ENCODE measurements at regions not wholly inside any gene's neighbourhood (a gene's known extent, or its start where the extent isn't known, plus 50 kb on each side); places are given as distances from the start of the nearest gene placed in this dataset.
"Not testable (repeated sequence)": the region's sequence is repeated elsewhere in the genome, so short reads cannot be mapped to it uniquely, and the experiment has no call there.

DNA sequence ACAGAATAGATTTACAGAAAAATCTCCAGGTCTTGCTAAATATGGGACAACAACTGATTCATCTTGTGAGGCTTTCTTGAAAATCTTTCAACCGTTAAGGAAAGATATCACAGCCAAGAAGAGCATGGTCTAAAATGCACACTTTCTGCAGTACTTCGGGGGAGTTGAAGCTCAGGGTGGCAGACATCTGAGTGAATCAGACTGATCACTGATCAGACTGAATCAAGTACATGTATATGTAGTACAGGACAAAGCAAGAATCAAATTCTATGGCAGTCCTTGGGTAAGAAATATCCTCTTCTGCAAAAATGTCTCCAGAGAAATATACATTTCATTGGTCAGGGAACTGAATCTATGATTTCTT, 212.4 kb upstream of the SPAG17 start:
- no peaks in the 10 kb centered on the region for H3K9me3 ChIP-seq (ENCODE audit: low read length)
- H3K36me3 ChIP-seq (ENCODE audit: insufficient read depth, low read length): no peaks in the 10 kb centered on the region
- H3K9ac ChIP-seq (ENCODE audit: low read length): no peak overlapping the region
- no peak overlapping the region for H3K27ac ChIP-seq (ENCODE audit: low read length)
- no peaks in the 10 kb centered on the region for H3K79me2 ChIP-seq (ENCODE audit: low read length)
- no peak overlapping the region for H3K4me3 ChIP-seq (ENCODE audit: low read length)
- H3K4me2 ChIP-seq (ENCODE audit: low read depth, low read length, poor library complexity, severe bottlenecking): no peak overlapping the region
- no peak for DNase-seq
- H3K27me3 ChIP-seq (ENCODE audit: low read length): no peaks in the 10 kb centered on the region
- H3K4me1 ChIP-seq (ENCODE audit: low read length): no peaks in the 10 kb centered on the region
- no peak overlapping the region for H2AFZ ChIP-seq (ENCODE audit: low read length)
- H3K9me2 ChIP-seq (replicated peaks; ENCODE audit: insufficient read depth, low read length): no peaks in the 10 kb centered on the region
- no peaks in the 10 kb centered on the region for H4K20me1 ChIP-seq (ENCODE audit: insufficient read depth, low read depth, low read length)

- no peak overlapping the region for H2AFZ ChIP-seq (ENCODE audit: low read length)
- no peaks in the 10 kb centered on the region for H3K27me3 ChIP-seq (ENCODE audit: low read length)
- DNase-seq: no peak
- H3K9me3 ChIP-seq (ENCODE audit: low read length): no peaks in the 10 kb centered on the region
- no peaks in the 10 kb centered on the region for H4K20me1 ChIP-seq (ENCODE audit: insufficient read depth, low read depth, low read length)
- H3K4me1 ChIP-seq (ENCODE audit: low read length): no peaks in the 10 kb centered on the region
- H3K9me2 ChIP-seq (replicated peaks; ENCODE audit: insufficient read depth, low read length): no peaks in the 10 kb centered on the region
- H3K9ac ChIP-seq (ENCODE audit: low read length): no peak overlapping the region
- H3K36me3 ChIP-seq (ENCODE audit: insufficient read depth, low read length): no peaks in the 10 kb centered on the region
- no peaks in the 10 kb centered on the region for H3K79me2 ChIP-seq (ENCODE audit: low read length)
- no peak overlapping the region for H3K4me3 ChIP-seq (ENCODE audit: low read length)
- no peak overlapping the region for H3K4me2 ChIP-seq (ENCODE audit: low read depth, low read length, poor library complexity, severe bottlenecking)
- H3K27ac ChIP-seq (ENCODE audit: low read length): no peak overlapping the region
Measured at GRCh38 chr1:118396829-118397495, 211.9 kb upstream of the SPAG17 start.

- no peak for DNase-seq
- no peak overlapping the region for H3K9ac ChIP-seq (ENCODE audit: low read length)
- no peaks in the 10 kb centered on the region for H3K9me3 ChIP-seq (ENCODE audit: low read length)
- H3K79me2 ChIP-seq (ENCODE audit: low read length): no peaks in the 10 kb centered on the region
- H3K9me2 ChIP-seq (replicated peaks; ENCODE audit: insufficient read depth, low read length): no peaks in the 10 kb centered on the region
- no peak overlapping the region for H3K4me3 ChIP-seq (ENCODE audit: low read length)
- H2AFZ ChIP-seq (ENCODE audit: low read length): no peak overlapping the region
- H3K4me1 ChIP-seq (ENCODE audit: low read length): no peaks in the 10 kb centered on the region
- no peaks in the 10 kb centered on the region for H3K27me3 ChIP-seq (ENCODE audit: low read length)
- no peak overlapping the region for H3K27ac ChIP-seq (ENCODE audit: low read length)
- H4K20me1 ChIP-seq (ENCODE audit: insufficient read depth, low read depth, low read length): no peaks in the 10 kb centered on the region
- H3K4me2 ChIP-seq (ENCODE audit: low read depth, low read length, poor library complexity, severe bottlenecking): no peak overlapping the region
- H3K36me3 ChIP-seq (ENCODE audit: insufficient read depth, low read length): no peaks in the 10 kb centered on the region
Measured at GRCh38 chr1:118396279-118396678, 211.3 kb upstream of the SPAG17 start.

- Histone ChIP-seq H3K27me3 (ENCODE audit: low read length) (no peaks in the 10 kb centered on the region), H3K79me2 (ENCODE audit: low read length) (no peaks in the 10 kb centered on the region), H4K20me1 (ENCODE audit: insufficient read depth, low read depth, low read length) (no peaks in the 10 kb centered on the region), H3K4me1 (ENCODE audit: low read length) (no peaks in the 10 kb centered on the region), H3K9ac (ENCODE audit: low read length) (no peak overlapping the region), H3K36me3 (ENCODE audit: insufficient read depth, low read length) (no peaks in the 10 kb centered on the region), H2AFZ (ENCODE audit: low read length) (no peak overlapping the region), H3K27ac (ENCODE audit: low read length) (no peak overlapping the region), H3K4me3 (ENCODE audit: low read length) (no peak overlapping the region), H3K9me2 (replicated peaks; ENCODE audit: insufficient read depth, low read length) (no peaks in the 10 kb centered on the region), H3K9me3 (ENCODE audit: low read length) (no peaks in the 10 kb centered on the region), H3K4me2 (ENCODE audit: low read depth, low read length, poor library complexity, severe bottlenecking) (no peak overlapping the region)
- no peak for DNase-seq
Measured at GRCh38 chr1:118395430-118395991, 210.5 kb upstream of the SPAG17 start.

DNA sequence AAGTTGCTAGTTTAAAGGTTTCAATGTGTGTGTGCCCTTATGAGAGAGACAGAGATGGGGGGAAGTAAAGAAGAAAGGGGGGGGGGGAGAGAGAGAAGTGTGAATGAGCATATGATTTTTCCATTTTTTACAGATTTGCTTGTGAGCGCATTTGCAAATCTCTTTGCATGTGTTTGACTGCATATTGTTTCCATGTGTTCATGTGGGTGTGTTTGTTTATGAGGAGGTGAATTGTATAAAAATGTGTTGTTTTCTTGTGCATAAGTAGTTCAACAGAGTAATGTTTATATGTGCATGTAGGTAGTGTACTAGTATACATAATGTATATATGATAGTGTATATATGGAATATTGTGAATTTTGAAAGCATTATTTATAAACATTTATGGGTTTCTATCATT, 205.9 kb upstream of the SPAG17 start:
- no peaks in the 10 kb centered on the region for H4K20me1 ChIP-seq (ENCODE audit: insufficient read depth, low read depth, low read length)
- no peaks in the 10 kb centered on the region for H3K9me2 ChIP-seq (replicated peaks; ENCODE audit: insufficient read depth, low read length)
- H3K27ac ChIP-seq (ENCODE audit: low read length): no peak overlapping the region
- no peak overlapping the region for H3K4me3 ChIP-seq (ENCODE audit: low read length)
- no peaks in the 10 kb centered on the region for H3K36me3 ChIP-seq (ENCODE audit: insufficient read depth, low read length)
- H3K79me2 ChIP-seq (ENCODE audit: low read length): no peaks in the 10 kb centered on the region
- no peak for DNase-seq
- H2AFZ ChIP-seq (ENCODE audit: low read length): no peak overlapping the region
- no peaks in the 10 kb centered on the region for H3K27me3 ChIP-seq (ENCODE audit: low read length)
- H3K4me1 ChIP-seq (ENCODE audit: low read length): no peaks in the 10 kb centered on the region
- H3K9me3 ChIP-seq (ENCODE audit: low read length): no peaks in the 10 kb centered on the region
- H3K9ac ChIP-seq (ENCODE audit: low read length): no peak overlapping the region
- no peak overlapping the region for H3K4me2 ChIP-seq (ENCODE audit: low read depth, low read length, poor library complexity, severe bottlenecking)

DNA sequence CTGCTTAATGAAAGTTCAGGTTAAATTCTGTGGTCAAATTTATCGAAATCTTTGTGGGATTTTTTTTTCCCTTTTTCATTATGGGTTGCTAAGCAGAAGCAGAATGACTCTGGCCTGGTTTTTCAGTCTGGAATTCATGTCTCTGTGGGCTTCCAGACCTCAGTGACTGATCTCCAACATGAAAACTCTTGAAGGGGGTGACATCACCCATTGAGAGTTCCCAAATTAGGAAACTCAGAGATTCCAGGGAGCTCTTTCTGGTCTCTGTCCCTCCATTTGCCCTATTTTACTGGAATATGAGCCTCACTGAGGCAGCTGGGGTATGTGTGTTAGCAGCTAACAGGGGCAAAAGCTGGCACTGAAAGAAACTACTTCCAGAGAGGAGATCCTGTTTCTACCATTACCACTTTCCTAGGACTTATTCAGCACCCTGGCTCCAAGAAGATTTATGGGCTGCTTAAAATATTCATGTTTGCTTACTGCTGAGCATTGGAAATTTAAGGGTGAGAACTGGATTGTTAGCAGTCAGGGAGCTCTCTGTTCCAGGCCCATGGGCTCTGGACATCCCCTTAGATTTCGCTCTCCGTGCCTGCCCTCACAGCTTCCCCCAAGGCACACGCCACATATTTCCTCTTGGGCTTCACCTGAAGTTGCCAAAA, 203.4 kb upstream of the SPAG17 start:
- Histone ChIP-seq H3K79me2 (ENCODE audit: low read length) (no peaks in the 10 kb centered on the region), H3K27ac (ENCODE audit: low read length) (no peak overlapping the region), H3K9me2 (replicated peaks; ENCODE audit: insufficient read depth, low read length) (no peaks in the 10 kb centered on the region), H2AFZ (ENCODE audit: low read length) (no peak overlapping the region), H3K9ac (ENCODE audit: low read length) (no peak overlapping the region), H3K4me3 (ENCODE audit: low read length) (no peak overlapping the region), H3K4me2 (ENCODE audit: low read depth, low read length, poor library complexity, severe bottlenecking) (no peak overlapping the region), H4K20me1 (ENCODE audit: insufficient read depth, low read depth, low read length) (no peaks in the 10 kb centered on the region), H3K9me3 (ENCODE audit: low read length) (no peaks in the 10 kb centered on the region), H3K36me3 (ENCODE audit: insufficient read depth, low read length) (no peaks in the 10 kb centered on the region), H3K27me3 (ENCODE audit: low read length) (no peaks in the 10 kb centered on the region), H3K4me1 (ENCODE audit: low read length) (no peaks in the 10 kb centered on the region)
- no peak for DNase-seq

DNA sequence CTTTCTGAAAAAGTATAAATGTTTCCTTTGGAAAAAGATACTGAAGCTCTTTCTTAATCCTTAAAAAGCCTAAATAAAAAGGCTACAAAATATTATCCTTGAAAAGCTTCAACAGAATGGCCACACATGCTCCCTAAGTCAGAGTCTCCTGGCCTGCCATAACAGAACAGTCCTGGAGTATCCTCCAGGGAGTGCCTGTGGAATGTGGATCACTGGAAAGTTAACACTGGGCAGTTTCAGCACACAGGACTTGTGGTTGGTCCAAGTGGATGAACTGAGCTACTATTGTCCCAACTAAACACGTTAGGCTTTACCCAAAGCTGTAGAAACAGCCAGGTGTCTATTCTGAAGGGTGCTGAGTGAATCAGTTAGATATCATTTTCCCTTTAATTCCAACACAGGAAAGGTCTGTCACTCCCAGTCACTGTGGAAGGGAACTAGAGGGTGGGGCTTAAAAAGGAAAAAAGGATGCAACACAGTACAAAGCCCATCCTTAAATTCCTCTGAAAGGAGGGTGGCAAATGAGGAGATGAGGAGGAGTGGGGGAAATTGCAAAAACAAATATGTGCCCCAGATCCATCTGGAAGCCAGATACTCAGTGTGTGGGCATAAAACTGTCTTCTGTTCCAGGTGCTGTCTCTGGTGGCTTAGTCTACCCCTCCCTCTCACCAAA, 196.3 kb upstream of the SPAG17 start:
- H2AFZ ChIP-seq (ENCODE audit: low read length): no peak overlapping the region
- no peaks in the 10 kb centered on the region for H4K20me1 ChIP-seq (ENCODE audit: insufficient read depth, low read depth, low read length)
- no peak overlapping the region for H3K4me3 ChIP-seq (ENCODE audit: low read length)
- H3K36me3 ChIP-seq (ENCODE audit: insufficient read depth, low read length): no peaks in the 10 kb centered on the region
- H3K27me3 ChIP-seq (ENCODE audit: low read length): no peaks in the 10 kb centered on the region
- no peaks in the 10 kb centered on the region for H3K9me3 ChIP-seq (ENCODE audit: low read length)
- no peaks in the 10 kb centered on the region for H3K9me2 ChIP-seq (replicated peaks; ENCODE audit: insufficient read depth, low read length)
- no peaks in the 10 kb centered on the region for H3K4me1 ChIP-seq (ENCODE audit: low read length)
- no peak overlapping the region for H3K4me2 ChIP-seq (ENCODE audit: low read depth, low read length, poor library complexity, severe bottlenecking)
- H3K9ac ChIP-seq (ENCODE audit: low read length): no peak overlapping the region
- H3K27ac ChIP-seq (ENCODE audit: low read length): no peak overlapping the region
- no peak for DNase-seq
- no peaks in the 10 kb centered on the region for H3K79me2 ChIP-seq (ENCODE audit: low read length)

DNA sequence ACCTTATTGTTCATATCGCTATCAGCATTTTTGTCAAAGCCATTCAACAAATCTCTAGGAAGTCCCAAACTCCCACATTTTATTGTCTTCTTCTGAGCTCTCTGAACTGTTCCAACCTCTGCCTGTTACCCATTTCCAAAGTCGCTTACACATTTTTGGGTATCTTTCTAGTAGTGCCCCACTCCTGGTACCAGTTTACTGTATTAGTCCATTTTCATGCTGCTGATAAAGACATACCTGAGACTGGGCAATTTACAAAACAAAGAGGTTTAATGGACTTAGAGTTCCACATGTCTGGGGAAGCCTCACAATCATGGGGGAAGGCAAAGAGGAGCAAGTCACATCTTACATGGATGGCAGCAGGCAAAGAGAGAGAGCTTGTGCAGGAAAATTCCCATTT, 192.2 kb upstream of the SPAG17 start:
- H2AFZ ChIP-seq (ENCODE audit: low read length); H3K4me3 ChIP-seq (ENCODE audit: low read length); H3K4me2 ChIP-seq (ENCODE audit: low read depth, low read length, poor library complexity, severe bottlenecking); H3K4me1 ChIP-seq (ENCODE audit: low read length); H4K20me1 ChIP-seq (ENCODE audit: insufficient read depth, low read depth, low read length); H3K9me2 ChIP-seq (replicated peaks; ENCODE audit: insufficient read depth, low read length); H3K27ac ChIP-seq (ENCODE audit: low read length); DNase-seq; H3K27me3 ChIP-seq (ENCODE audit: low read length); H3K36me3 ChIP-seq (ENCODE audit: insufficient read depth, low read length); H3K79me2 ChIP-seq (ENCODE audit: low read length); H3K9me3 ChIP-seq (ENCODE audit: low read length); H3K9ac ChIP-seq (ENCODE audit: low read length): not testable (repeated sequence)

All from Karpas-422 (cell line).